ENCODE measurements at regions not wholly inside any gene's neighbourhood (a gene's known extent, or its start where the extent isn't known, plus 50 kb on each side); places are given as distances from the start of the nearest gene placed in this dataset.
"Not testable (repeated sequence)": the region's sequence is repeated elsewhere in the genome, so short reads cannot be mapped to it uniquely, and the experiment has no call there.

GRCh38 chr9:87781331-87781730, 55.4 kb downstream of the CTSL start:
- Histone ChIP-seq H3K4me1 (ENCODE audit: insufficient read depth, low read length) (peaks cover 3% of the 10 kb centered on the region), H3K27me3 (ENCODE audit: insufficient read depth, low read length) (no peaks in the 10 kb centered on the region), H3K4me3 (ENCODE audit: low read length) (no peak overlapping the region), H3K9me3 (ENCODE audit: low read depth, low read length) (no peaks in the 10 kb centered on the region)

- no peaks in the 10 kb centered on the region for H3K27me3 ChIP-seq (ENCODE audit: insufficient read depth, low read length)
- H3K4me1 ChIP-seq (ENCODE audit: insufficient read depth, low read length), result peaks cover 3% of the 10 kb centered on the region
- no peaks in the 10 kb centered on the region for H3K9me3 ChIP-seq (ENCODE audit: low read depth, low read length)
- H3K4me3 ChIP-seq (ENCODE audit: low read length), result no peak overlapping the region
These were observed 57.3 kb downstream of the CTSL start for GRCh38 chr9:87783180-87783579.

- not testable (repeated sequence) for H3K27me3 ChIP-seq (ENCODE audit: insufficient read depth, low read length); H3K9me3 ChIP-seq (ENCODE audit: low read depth, low read length); H3K4me3 ChIP-seq (ENCODE audit: low read length); H3K4me1 ChIP-seq (ENCODE audit: insufficient read depth, low read length)
These were observed 59.5 kb downstream of the CTSL start for GRCh38 chr9:87785315-87785970.

GRCh38 chr9:87786423-87786822, 60.5 kb downstream of the CTSL start:
- peaks cover 3% of the 10 kb centered on the region for H3K4me1 ChIP-seq (ENCODE audit: insufficient read depth, low read length)

GRCh38 chr9:87786876-87787275, 61.0 kb downstream of the CTSL start:
- no peaks in the 10 kb centered on the region for H3K27me3 ChIP-seq (ENCODE audit: insufficient read depth, low read length)
- H3K9me3 ChIP-seq (ENCODE audit: low read depth, low read length), result no peaks in the 10 kb centered on the region
- no peak overlapping the region for H3K4me3 ChIP-seq (ENCODE audit: low read length)
- H3K4me1 ChIP-seq (ENCODE audit: insufficient read depth, low read length), result peaks cover 8% of the 10 kb centered on the region

More at GRCh38 chr9:87786423-87786822, 60.5 kb downstream of the CTSL start:
- Histone ChIP-seq H3K4me3 (ENCODE audit: low read length) (no peak overlapping the region), H3K27me3 (ENCODE audit: insufficient read depth, low read length) (no peaks in the 10 kb centered on the region), H3K9me3 (ENCODE audit: low read depth, low read length) (no peaks in the 10 kb centered on the region)

- peaks cover 15% of the 10 kb centered on the region for H3K4me1 ChIP-seq (ENCODE audit: insufficient read depth, low read length)
- no peak overlapping the region for H3K4me3 ChIP-seq (ENCODE audit: low read length)
- no peaks in the 10 kb centered on the region for H3K9me3 ChIP-seq (ENCODE audit: low read depth, low read length)
- H3K27me3 ChIP-seq (ENCODE audit: insufficient read depth, low read length), result no peaks in the 10 kb centered on the region
These were observed 61.8 kb downstream of the CTSL start for GRCh38 chr9:87787735-87788134.

- Histone ChIP-seq H3K4me3 (ENCODE audit: low read length) (no peak overlapping the region), H3K27me3 (ENCODE audit: insufficient read depth, low read length) (no peaks in the 10 kb centered on the region), H3K4me1 (ENCODE audit: insufficient read depth, low read length) (peaks cover 51% of the 10 kb centered on the region), H3K9me3 (ENCODE audit: low read depth, low read length) (no peaks in the 10 kb centered on the region)
These were observed 66.9 kb downstream of the CTSL start for GRCh38 chr9:87792831-87793288.

GRCh38 chr9:87793292-87793691, 67.4 kb downstream of the CTSL start:
- H3K27me3 ChIP-seq (ENCODE audit: insufficient read depth, low read length), result no peaks in the 10 kb centered on the region
- H3K9me3 ChIP-seq (ENCODE audit: low read depth, low read length), result no peaks in the 10 kb centered on the region
- peaks cover 51% of the 10 kb centered on the region for H3K4me1 ChIP-seq (ENCODE audit: insufficient read depth, low read length)
- H3K4me3 ChIP-seq (ENCODE audit: low read length), result no peak overlapping the region

GRCh38 chr9:87795178-87795577, 69.3 kb downstream of the CTSL start:
- Histone ChIP-seq H3K4me3 (ENCODE audit: low read length) (no peak overlapping the region), H3K4me1 (ENCODE audit: insufficient read depth, low read length) (peaks cover 51% of the 10 kb centered on the region), H3K9me3 (ENCODE audit: low read depth, low read length) (no peaks in the 10 kb centered on the region), H3K27me3 (ENCODE audit: insufficient read depth, low read length) (no peaks in the 10 kb centered on the region)

GRCh38 chr9:87796196-87796595, 70.3 kb downstream of the CTSL start:
- H3K4me1 ChIP-seq (ENCODE audit: insufficient read depth, low read length), result peaks cover 51% of the 10 kb centered on the region
- no peaks in the 10 kb centered on the region for H3K9me3 ChIP-seq (ENCODE audit: low read depth, low read length)
- H3K27me3 ChIP-seq (ENCODE audit: insufficient read depth, low read length), result no peaks in the 10 kb centered on the region
- no peak overlapping the region for H3K4me3 ChIP-seq (ENCODE audit: low read length)

- no peak overlapping the region for H3K4me3 ChIP-seq (ENCODE audit: low read length)
- no peaks in the 10 kb centered on the region for H3K9me3 ChIP-seq (ENCODE audit: low read depth, low read length)
- H3K4me1 ChIP-seq (ENCODE audit: insufficient read depth, low read length), result peaks cover 38% of the 10 kb centered on the region
- no peaks in the 10 kb centered on the region for H3K27me3 ChIP-seq (ENCODE audit: insufficient read depth, low read length)
These were observed 72.4 kb downstream of the CTSL start for GRCh38 chr9:87798261-87798833.

- Histone ChIP-seq H3K27me3 (ENCODE audit: insufficient read depth, low read length) (no peaks in the 10 kb centered on the region), H3K9me3 (ENCODE audit: low read depth, low read length) (no peaks in the 10 kb centered on the region), H3K4me1 (ENCODE audit: insufficient read depth, low read length) (peaks cover 26% of the 10 kb centered on the region), H3K4me3 (ENCODE audit: low read length) (no peak overlapping the region)
These were observed 73.6 kb downstream of the CTSL start for GRCh38 chr9:87799503-87799902.

GRCh38 chr9:87800456-87800855, 74.5 kb downstream of the CTSL start:
- Histone ChIP-seq H3K27me3 (ENCODE audit: insufficient read depth, low read length) (no peaks in the 10 kb centered on the region), H3K9me3 (ENCODE audit: low read depth, low read length) (no peaks in the 10 kb centered on the region), H3K4me3 (ENCODE audit: low read length) (no peak overlapping the region), H3K4me1 (ENCODE audit: insufficient read depth, low read length) (peaks cover 16% of the 10 kb centered on the region)

GRCh38 chr9:87801013-87801412, 75.1 kb downstream of the CTSL start:
- Histone ChIP-seq H3K4me3 (ENCODE audit: low read length) (no peak overlapping the region), H3K4me1 (ENCODE audit: insufficient read depth, low read length) (peaks cover 11% of the 10 kb centered on the region), H3K9me3 (ENCODE audit: low read depth, low read length) (no peaks in the 10 kb centered on the region), H3K27me3 (ENCODE audit: insufficient read depth, low read length) (no peaks in the 10 kb centered on the region)

GRCh38 chr9:87803166-87803565, 77.2 kb downstream of the CTSL start:
- no peaks in the 10 kb centered on the region for H3K4me1 ChIP-seq (ENCODE audit: insufficient read depth, low read length)
- H3K27me3 ChIP-seq (ENCODE audit: insufficient read depth, low read length), result no peaks in the 10 kb centered on the region
- no peaks in the 10 kb centered on the region for H3K9me3 ChIP-seq (ENCODE audit: low read depth, low read length)
- no peak overlapping the region for H3K4me3 ChIP-seq (ENCODE audit: low read length)
